Epithelial cell of proximal tubule (primary cell): ENCODE measurements at regions not wholly inside any gene's neighbourhood (a gene's known extent, or its start where the extent isn't known, plus 50 kb on each side); places are given as distances from the start of the nearest gene placed in this dataset.

Experiments used
- DNase-seq: peaks from one replicate; pipeline ENCODE4 v3.0.0-alpha.2; 2011; ENCODE audit warnings: low read depth
- H3K4me3 ChIP-seq: 2 replicates; pipeline ENCODE4 v1.5.1; 2011; ENCODE audit warnings: low read depth, mild to moderate bottlenecking, low read length
- TF ChIP-seq, protein P1 (sequence below): conservative IDR thresholded peaks from 2 replicates; pipeline ENCODE4 v1.5.1; 2012; ENCODE audit warnings: low read depth, mild to moderate bottlenecking, low read length

DNA sequence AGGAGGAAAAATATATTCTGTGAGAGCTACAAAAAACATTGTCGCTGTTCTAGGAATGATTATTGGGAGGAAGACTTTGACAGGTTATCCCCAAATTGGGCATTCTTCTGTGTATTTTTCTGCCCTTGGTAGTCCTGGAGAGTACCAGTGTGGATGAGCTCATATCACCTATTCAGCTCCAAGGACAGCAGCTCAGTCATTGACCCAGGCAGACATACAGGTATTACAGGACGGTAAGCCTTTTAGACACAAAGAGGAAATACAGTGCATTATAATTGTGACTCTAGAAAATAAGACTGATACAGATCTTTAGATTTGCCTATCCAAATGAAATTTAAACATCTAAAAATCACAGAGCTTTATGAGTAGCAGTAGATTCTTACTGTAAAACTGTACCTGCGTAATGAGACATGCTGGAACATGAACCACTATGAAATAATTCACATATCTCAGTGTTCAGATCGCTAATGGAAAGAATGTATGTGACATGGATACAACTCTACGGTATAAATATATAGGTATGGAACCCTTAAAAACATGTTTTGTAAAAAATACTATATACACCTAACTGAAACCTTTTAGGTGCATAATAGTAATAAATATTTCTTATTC lies 56.0 kb downstream of the PLK2 start:
- H3K4me3 ChIP-seq, result no peak overlapping the region
- TF ChIP-seq, protein P1, sequence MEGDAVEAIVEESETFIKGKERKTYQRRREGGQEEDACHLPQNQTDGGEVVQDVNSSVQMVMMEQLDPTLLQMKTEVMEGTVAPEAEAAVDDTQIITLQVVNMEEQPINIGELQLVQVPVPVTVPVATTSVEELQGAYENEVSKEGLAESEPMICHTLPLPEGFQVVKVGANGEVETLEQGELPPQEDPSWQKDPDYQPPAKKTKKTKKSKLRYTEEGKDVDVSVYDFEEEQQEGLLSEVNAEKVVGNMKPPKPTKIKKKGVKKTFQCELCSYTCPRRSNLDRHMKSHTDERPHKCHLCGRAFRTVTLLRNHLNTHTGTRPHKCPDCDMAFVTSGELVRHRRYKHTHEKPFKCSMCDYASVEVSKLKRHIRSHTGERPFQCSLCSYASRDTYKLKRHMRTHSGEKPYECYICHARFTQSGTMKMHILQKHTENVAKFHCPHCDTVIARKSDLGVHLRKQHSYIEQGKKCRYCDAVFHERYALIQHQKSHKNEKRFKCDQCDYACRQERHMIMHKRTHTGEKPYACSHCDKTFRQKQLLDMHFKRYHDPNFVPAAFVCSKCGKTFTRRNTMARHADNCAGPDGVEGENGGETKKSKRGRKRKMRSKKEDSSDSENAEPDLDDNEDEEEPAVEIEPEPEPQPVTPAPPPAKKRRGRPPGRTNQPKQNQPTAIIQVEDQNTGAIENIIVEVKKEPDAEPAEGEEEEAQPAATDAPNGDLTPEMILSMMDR, result no peak
- DNase-seq, result no peak

DNA sequence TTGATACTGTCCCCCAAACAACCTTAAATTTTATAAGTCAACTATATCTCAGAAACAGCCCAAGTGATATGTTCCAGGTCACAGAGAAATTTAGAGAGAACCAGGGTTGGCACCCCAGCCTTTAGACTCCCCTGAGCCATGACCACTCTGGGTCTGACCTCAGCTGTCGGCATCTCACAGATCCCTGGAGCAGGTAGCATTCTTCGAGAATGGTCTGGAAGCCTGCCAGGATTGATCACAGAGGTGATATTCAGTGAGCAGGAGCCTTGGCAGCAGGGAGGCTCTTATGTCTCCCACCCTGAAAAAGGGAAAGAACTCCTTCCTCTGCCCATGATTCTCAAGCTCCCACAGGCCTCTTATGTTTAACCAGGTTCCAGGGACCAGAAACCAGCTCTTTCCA lies 58.2 kb downstream of the PLK2 start:
- no peak overlapping the region for H3K4me3 ChIP-seq
- no peak for DNase-seq
- TF ChIP-seq, protein P1, result no peak

DNA sequence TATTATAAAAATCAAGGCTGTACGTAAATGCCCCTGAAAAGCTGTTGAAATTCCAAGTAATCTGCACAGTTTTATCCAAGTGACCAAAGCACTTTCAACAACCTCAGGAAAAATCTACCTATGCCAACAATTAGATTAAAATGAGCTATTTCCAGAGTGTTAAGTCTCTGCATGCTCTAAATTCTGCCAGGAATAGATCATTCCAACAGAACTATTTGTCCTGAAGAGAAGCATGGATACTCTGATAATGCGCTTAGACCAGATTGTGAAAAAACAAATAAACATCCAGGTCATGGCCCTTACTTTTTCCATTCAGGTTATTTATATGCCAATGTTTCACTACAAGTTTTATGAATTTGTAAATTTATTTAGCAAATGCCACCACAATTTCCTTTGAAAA lies 59.1 kb downstream of the PLK2 start:
- TF ChIP-seq, protein P1, result no peak
- DNase-seq, result no peak
- no peak overlapping the region for H3K4me3 ChIP-seq

DNA sequence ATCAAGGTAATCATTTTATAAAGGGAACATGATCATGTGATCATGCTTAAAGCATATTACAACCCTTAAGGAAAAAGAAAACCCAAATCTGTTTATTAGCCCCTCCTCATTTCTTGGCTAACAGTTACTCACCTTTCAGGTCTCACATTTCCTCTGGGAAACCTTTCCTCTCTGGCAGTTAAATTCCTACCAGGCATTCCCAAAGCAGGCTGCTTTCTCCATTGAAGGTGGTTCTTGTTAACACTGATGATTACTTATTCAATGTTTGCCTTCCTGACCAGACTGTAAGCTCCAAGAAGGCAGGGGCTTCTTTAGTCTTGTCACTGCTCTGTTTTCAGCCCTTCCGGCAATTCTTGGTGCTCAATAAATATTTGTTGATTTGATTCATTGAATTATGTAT lies 59.9 kb downstream of the PLK2 start:
- no peak for DNase-seq
- TF ChIP-seq, protein P1, result no peak
- no peak overlapping the region for H3K4me3 ChIP-seq

DNA sequence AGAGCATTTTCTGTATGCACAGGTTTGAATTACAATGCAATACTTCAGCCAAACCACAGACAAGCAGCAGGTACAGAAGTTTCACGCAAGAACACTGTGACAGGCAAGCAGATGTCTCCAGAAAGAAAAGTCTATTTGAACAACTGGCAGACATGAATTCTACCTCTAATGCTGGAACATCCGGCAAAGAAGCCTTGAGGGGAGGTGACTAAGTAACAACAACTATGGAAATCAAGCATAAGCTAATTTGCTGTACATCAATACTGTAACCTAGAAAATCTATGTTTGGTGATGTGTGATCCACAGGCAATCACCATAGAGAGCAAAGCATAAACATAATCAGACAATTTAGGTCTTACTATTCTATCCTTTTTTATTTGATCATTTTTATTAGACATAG lies 65.5 kb downstream of the PLK2 start:
- H3K4me3 ChIP-seq, result no peak overlapping the region
- TF ChIP-seq, protein P1, result no peak
- DNase-seq, result no peak

DNA sequence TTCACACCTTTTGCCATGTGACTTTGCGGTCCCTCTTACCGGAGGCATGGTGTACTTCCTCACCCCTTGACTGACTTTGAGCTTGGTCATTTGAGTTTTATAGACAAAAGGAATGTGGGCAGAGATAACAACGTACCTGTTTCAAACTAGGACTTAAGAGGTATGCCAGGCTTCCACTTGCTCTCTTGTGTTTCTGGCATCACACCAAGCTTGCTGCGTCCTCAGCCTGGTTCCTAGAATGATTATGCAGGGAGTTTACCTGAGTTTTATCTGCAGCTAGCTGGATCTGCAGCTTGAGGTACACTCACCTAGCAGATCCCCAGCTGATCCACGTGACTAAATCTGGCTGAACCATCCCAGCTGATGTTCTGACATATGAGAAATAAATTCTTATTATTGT lies 66.2 kb downstream of the PLK2 start:
- DNase-seq, result no peak
- no peak overlapping the region for H3K4me3 ChIP-seq
- TF ChIP-seq, protein P1, result no peak

DNA sequence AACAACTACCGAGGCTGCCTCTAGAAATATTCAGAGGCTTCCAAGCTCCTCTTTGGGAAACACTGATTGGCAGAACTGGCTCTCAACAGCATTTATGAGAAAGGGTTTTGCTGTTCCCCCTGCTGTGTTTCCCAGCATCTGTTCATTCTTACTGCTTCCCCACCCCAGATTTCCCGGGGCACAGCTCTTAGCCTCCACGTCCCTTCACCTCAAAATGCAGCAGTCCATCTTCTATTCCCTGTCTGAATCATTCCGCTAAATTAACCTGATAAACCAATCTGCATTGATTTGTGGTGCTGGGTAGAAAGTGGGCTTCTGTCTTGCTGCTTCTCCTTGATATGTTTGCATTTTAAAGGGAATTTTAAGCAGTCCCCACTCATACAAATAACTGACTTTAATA lies 67.4 kb downstream of the PLK2 start:
- TF ChIP-seq, protein P1, result no peak
- DNase-seq, result no peak

More for the DNA sequence above, 67.4 kb downstream of the PLK2 start:
- no peak overlapping the region for H3K4me3 ChIP-seq
